Islet precursor cell (in vitro differentiated cells): ENCODE measurements at regions not wholly inside any gene's neighbourhood (a gene's known extent, or its start where the extent isn't known, plus 50 kb on each side); places are given as distances from the start of the nearest gene placed in this dataset.

Experiments
- DNase-seq: peaks from one replicate; pipeline ENCODE4 v3.0.0-alpha.2; 2018

GRCh38 chr17:79183293-79184158, 108.9 kb downstream of the ENGASE start:
- DNase-seq = peak; percentile 89

- no peak for DNase-seq
Observed at GRCh38 chr17:79183043-79183292, 108.3 kb downstream of the ENGASE start.

GRCh38 chr17:79182176-79183042, 107.8 kb downstream of the ENGASE start:
- no peak for DNase-seq

GRCh38 chr17:79180358-79181005, 105.9 kb downstream of the ENGASE start:
- no peak for DNase-seq

- no peak for DNase-seq
Observed at GRCh38 chr17:79179334-79179733, 104.7 kb downstream of the ENGASE start.

- DNase-seq = no peak
Observed at GRCh38 chr17:79177877-79178276, 103.3 kb downstream of the ENGASE start.

- DNase-seq = no peak
Observed at GRCh38 chr17:79176792-79177601, 102.4 kb downstream of the ENGASE start.

- DNase-seq = no peak
Observed at GRCh38 chr17:79174905-79175856, 100.6 kb downstream of the ENGASE start.

- DNase-seq = no peak
Observed at GRCh38 chr17:79174193-79174765, 99.7 kb downstream of the ENGASE start.

- no peak for DNase-seq
Observed at GRCh38 chr17:79171188-79171587, 96.6 kb downstream of the ENGASE start.

- DNase-seq = no peak
Observed at GRCh38 chr17:79169861-79170260, 95.2 kb downstream of the ENGASE start.

GRCh38 chr17:79169366-79169765, 94.7 kb downstream of the ENGASE start:
- DNase-seq = no peak

- DNase-seq = no peak
Observed at GRCh38 chr17:79168486-79169055, 93.9 kb downstream of the ENGASE start.

GRCh38 chr17:79167486-79167885, 92.9 kb downstream of the ENGASE start:
- no peak for DNase-seq

- DNase-seq = no peak
Observed at GRCh38 chr17:79165756-79166473, 91.3 kb downstream of the ENGASE start.

GRCh38 chr17:79164913-79165695, 90.5 kb downstream of the ENGASE start:
- no peak for DNase-seq

- DNase-seq = no peak
Observed at GRCh38 chr17:79164408-79164807, 89.8 kb downstream of the ENGASE start.

- DNase-seq = no peak
Observed at GRCh38 chr17:79163071-79163470, 88.4 kb downstream of the ENGASE start.
